Uterus (tissue), 3 donors: ENCODE measurements at regions not wholly inside any gene's neighbourhood (a gene's known extent, or its start where the extent isn't known, plus 50 kb on each side); places are given as distances from the start of the nearest gene placed in this dataset.

Experiments used
- DNase-seq, 2 donors: peaks; one replicate each; pipeline ENCODE4 v3.0.0-alpha.2; 2019 to 2020
- H3K27ac ChIP-seq, 2 donors: fragments of 200-600 bp; sonication (generic); 1 replicate in 1 of 2; 2 replicates in 1 of 2; pipeline ENCODE4 v1.5.1; 2016 to 2018
- H3K27me3 ChIP-seq, 2 donors: fragments of 200-600 bp; sonication (generic); one replicate each; pipeline ENCODE4 v1.5.1; 2018 to 2019; ENCODE audit warnings: control low read depth in 1 of 2
- H3K36me3 ChIP-seq, 2 donors: fragments of 200-600 bp; sonication (generic); one replicate each; pipeline ENCODE4 v1.5.1; 2019; ENCODE audit warnings: control low read depth in 1 of 2
- H3K4me1 ChIP-seq, 2 donors: fragments of 200-600 bp; sonication (generic); one replicate each; pipeline ENCODE4 v1.5.1; 2018 to 2019; ENCODE audit warnings: control low read depth in 1 of 2
- H3K4me3 ChIP-seq, 2 donors: fragments of 200-600 bp; sonication (generic); 1 replicate in 1 of 2; 2 replicates in 1 of 2; pipeline ENCODE4 v1.5.1; 2018 to 2019; ENCODE audit warnings: mild to moderate bottlenecking in 1 of 2
- H3K9me3 ChIP-seq, 2 donors: fragments of 200-600 bp; sonication (generic); one replicate each; pipeline ENCODE4 v1.5.1; 2019; ENCODE audit warnings: control low read depth in 1 of 2
- CTCF ChIP-seq, 4 experiments: fragments of 200-600 bp in 2 of 4; fragments of 450-650 bp in 2 of 4; sonication (generic) in 2 of 4; IDR thresholded peaks; one replicate each; pipeline ENCODE4 v1.5.1; 2016 to 2019; ENCODE audit warnings: antibody characterized with exemption in 4 of 4, mild to moderate bottlenecking in 2 of 4, moderate library complexity in 1 of 4
- POLR2A ChIP-seq, 2 donors: fragments of 450-650 bp; IDR thresholded peaks; one replicate each; pipeline ENCODE4 v1.6.1; 2016; ENCODE audit warnings: antibody characterized with exemption in 2 of 2, mild to moderate bottlenecking in 1 of 2, moderate library complexity in 1 of 2
- intact Hi-C: fragments of 100-400 bp; cut with DNase I; formaldehyde crosslinking; loops from one replicate; pipeline ENCODE4 v1.15.1; 2023; ENCODE audit warnings: low total_unique reads
- donor health status: DM: yes; HTN: yes; CAD: no.

DNA sequence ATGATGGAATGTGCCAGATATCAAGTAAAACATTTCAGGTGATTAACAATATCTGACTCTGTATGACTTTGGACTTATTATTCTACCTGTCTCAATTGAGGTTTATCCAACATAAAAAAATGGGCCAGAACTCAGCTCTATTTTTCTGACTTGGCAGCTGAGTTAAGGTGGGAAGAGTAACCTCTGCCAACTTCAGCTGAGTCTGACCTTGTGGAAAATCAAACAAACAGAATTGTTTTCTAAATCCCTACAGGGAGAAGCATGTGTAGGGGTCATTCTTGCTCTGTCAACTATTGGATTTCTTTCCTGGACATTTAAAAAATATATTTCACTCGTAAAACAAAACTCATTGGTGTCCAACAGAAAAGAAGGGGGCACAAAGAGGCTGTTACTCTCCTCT lies 139.4 kb upstream of the TLR4 start:
- Histone ChIP-seq H3K36me3 (no peaks in the 10 kb centered on the region), H3K9me3 (no peaks in the 10 kb centered on the region), H3K27me3 (no peaks in the 10 kb centered on the region), H3K4me1 (no peaks in the 10 kb centered on the region), H3K4me3 (no peak overlapping the region), H3K27ac (no peak overlapping the region)
- no peak for TF ChIP-seq CTCF (IDR thresholded peaks at IDR 0.05)
- TF ChIP-seq POLR2A (IDR thresholded peaks at IDR 0.05) = no peak
- intact Hi-C loops = no loop called here
- no peak for DNase-seq

- Histone ChIP-seq H3K36me3 (no peaks in the 10 kb centered on the region), H3K27ac (no peak overlapping the region), H3K4me3 (no peak overlapping the region), H3K9me3 (no peaks in the 10 kb centered on the region), H3K27me3 (no peaks in the 10 kb centered on the region), H3K4me1 (no peaks in the 10 kb centered on the region)
- TF ChIP-seq POLR2A (IDR thresholded peaks at IDR 0.05) (no peak), CTCF (IDR thresholded peaks at IDR 0.05) (no peak)
- DNase-seq = no peak
- intact Hi-C loops = no loop called here
Observed at GRCh38 chr9:117561761-117562160, 142.4 kb upstream of the TLR4 start.

- H3K27ac ChIP-seq = no peak overlapping the region
- intact Hi-C loops = no loop called here
- TF ChIP-seq POLR2A (IDR thresholded peaks at IDR 0.05) (no peak), CTCF (IDR thresholded peaks at IDR 0.05) (no peak)
- no peaks in the 10 kb centered on the region for H3K27me3 ChIP-seq
- no peaks in the 10 kb centered on the region for H3K9me3 ChIP-seq
- no peaks in the 10 kb centered on the region for H3K36me3 ChIP-seq
- no peaks in the 10 kb centered on the region for H3K4me1 ChIP-seq
- no peak overlapping the region for H3K4me3 ChIP-seq
- DNase-seq = no peak
Observed at GRCh38 chr9:117555964-117556629, 141.2 kb upstream of the ASTN2 start.

GRCh38 chr9:117552811-117553210 lies 138.0 kb upstream of the ASTN2 start:
- Histone ChIP-seq H3K27ac (no peak overlapping the region), H3K4me1 (no peaks in the 10 kb centered on the region), H3K36me3 (no peaks in the 10 kb centered on the region), H3K27me3 (no peaks in the 10 kb centered on the region), H3K4me3 (no peak overlapping the region), H3K9me3 (no peaks in the 10 kb centered on the region)
- no peak for TF ChIP-seq CTCF (IDR thresholded peaks at IDR 0.05)
- TF ChIP-seq POLR2A (IDR thresholded peaks at IDR 0.05) = no peak
- intact Hi-C loops = no loop called here
- no peak for DNase-seq

DNA sequence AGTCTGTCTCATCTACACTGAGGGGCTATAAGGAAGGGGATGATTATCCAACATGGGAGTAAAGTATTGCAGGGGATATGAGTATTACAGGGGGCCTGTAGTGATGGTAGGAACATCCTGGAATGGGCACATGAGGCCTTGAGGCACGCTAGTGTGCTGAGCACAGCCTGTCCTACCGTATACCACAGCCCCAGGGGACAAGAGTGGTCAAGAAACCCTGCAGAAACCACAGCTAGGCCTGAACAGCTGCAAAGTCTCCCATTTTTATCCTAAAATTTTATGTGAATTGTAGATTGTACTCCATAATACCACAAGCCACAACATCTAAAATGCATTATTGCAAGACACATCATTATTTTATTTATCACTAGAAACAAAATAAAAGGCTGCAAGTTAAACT lies 136.3 kb upstream of the ASTN2 start:
- H3K27ac ChIP-seq = no peak overlapping the region
- H3K4me1 ChIP-seq = no peaks in the 10 kb centered on the region
- no peaks in the 10 kb centered on the region for H3K9me3 ChIP-seq
- no peaks in the 10 kb centered on the region for H3K36me3 ChIP-seq
- DNase-seq = no peak
- no peak overlapping the region for H3K4me3 ChIP-seq
- TF ChIP-seq CTCF (IDR thresholded peaks at IDR 0.05) = no peak
- intact Hi-C loops = no loop called here
- no peaks in the 10 kb centered on the region for H3K27me3 ChIP-seq
